Testis (tissue), 2 donors: ENCODE measurements at regions not wholly inside any gene's neighbourhood (a gene's known extent, or its start where the extent isn't known, plus 50 kb on each side); places are given as distances from the start of the nearest gene placed in this dataset.
"Not testable (repeated sequence)": the region's sequence is repeated elsewhere in the genome, so short reads cannot be mapped to it uniquely, and the experiment has no call there.

ENCODE experiments used
- DNase-seq: peaks from one replicate; pipeline ENCODE4 v3.0.0-alpha.2; 2019
- H3K27ac ChIP-seq, 2 donors: fragments of 200-600 bp; sonication (generic); one replicate each; pipeline ENCODE4 v1.5.1; 2019
- H3K27me3 ChIP-seq: fragments of 200-600 bp; sonication (generic); one replicate; pipeline ENCODE4 v1.5.1; 2019
- H3K36me3 ChIP-seq: fragments of 200-600 bp; sonication (generic); one replicate; pipeline ENCODE4 v1.5.1; 2017; ENCODE audit warnings: low read depth; ENCODE audit errors: missing control alignments
- H3K4me1 ChIP-seq: fragments of 200-600 bp; sonication (generic); one replicate; pipeline ENCODE4 v1.5.1; 2019
- H3K4me3 ChIP-seq, 2 donors: fragments of 200-600 bp; sonication (generic); one replicate each; pipeline ENCODE4 v1.5.1; 2017 to 2019
- H3K9me3 ChIP-seq: fragments of 200-600 bp; sonication (generic); one replicate; pipeline ENCODE4 v1.5.1; 2017
- POLR2A ChIP-seq: fragments of 450-650 bp; IDR thresholded peaks from one replicate; pipeline ENCODE4 v1.6.1; 2017; ENCODE audit warnings: antibody characterized with exemption, mild to moderate bottlenecking, moderate library complexity
- WGBS, 2 donors: methylation state at CpG; one replicate each; pipeline ENCODE4 v1.1.5; 2018; 5-methylcytosine and 5-hydroxymethylcytosine counted together
- intact Hi-C: fragments of 100-400 bp; cut with DNase I; formaldehyde crosslinking; loops from one replicate; pipeline ENCODE4 v1.15.1; 2023; ENCODE audit warnings: low total_unique reads
- TF ChIP-seq, protein P1 (sequence below), 3 experiments: fragments of 450-650 bp in 2 of 3; fragments of 200-600 bp in 1 of 3; sonication (generic) in 1 of 3; IDR thresholded peaks; one replicate each; pipeline ENCODE4 v1.5.1; 2016 to 2019; ENCODE audit warnings: antibody characterized with exemption in 3 of 3, mild to moderate bottlenecking in 2 of 3, moderate library complexity in 1 of 3

DNA sequence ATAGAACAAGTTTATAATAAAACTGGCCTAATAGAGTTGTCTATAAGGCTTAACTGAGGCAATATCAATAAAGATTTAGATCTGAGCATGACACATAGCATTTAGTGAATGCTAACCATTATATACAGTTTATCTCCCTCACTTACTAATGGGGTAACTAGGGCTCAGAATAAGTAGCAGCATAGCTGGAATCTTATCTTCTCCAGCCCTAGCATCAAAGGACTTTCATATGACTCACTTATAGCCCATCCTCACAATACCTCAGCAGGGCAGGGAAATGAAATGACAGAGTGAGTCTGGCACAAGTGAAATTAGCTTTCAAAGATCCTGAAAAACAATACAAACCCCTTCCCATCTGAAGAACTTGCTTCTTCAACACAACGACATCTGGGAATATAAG is 362.9 kb downstream of the KIF20B start:
- TF ChIP-seq, protein P1, sequence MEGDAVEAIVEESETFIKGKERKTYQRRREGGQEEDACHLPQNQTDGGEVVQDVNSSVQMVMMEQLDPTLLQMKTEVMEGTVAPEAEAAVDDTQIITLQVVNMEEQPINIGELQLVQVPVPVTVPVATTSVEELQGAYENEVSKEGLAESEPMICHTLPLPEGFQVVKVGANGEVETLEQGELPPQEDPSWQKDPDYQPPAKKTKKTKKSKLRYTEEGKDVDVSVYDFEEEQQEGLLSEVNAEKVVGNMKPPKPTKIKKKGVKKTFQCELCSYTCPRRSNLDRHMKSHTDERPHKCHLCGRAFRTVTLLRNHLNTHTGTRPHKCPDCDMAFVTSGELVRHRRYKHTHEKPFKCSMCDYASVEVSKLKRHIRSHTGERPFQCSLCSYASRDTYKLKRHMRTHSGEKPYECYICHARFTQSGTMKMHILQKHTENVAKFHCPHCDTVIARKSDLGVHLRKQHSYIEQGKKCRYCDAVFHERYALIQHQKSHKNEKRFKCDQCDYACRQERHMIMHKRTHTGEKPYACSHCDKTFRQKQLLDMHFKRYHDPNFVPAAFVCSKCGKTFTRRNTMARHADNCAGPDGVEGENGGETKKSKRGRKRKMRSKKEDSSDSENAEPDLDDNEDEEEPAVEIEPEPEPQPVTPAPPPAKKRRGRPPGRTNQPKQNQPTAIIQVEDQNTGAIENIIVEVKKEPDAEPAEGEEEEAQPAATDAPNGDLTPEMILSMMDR (IDR thresholded peaks at IDR 0.05) = no peak
- TF ChIP-seq POLR2A = no peak
- Histone ChIP-seq H3K9me3 (no peaks in the 10 kb centered on the region), H3K4me3 (no peak overlapping the region), H3K4me1 (no peaks in the 10 kb centered on the region), H3K27ac (no peak overlapping the region), H3K27me3 (no peaks in the 10 kb centered on the region), H3K36me3 (no peaks in the 10 kb centered on the region)
- no peak for DNase-seq
- intact Hi-C loops = no loop called here
- 83 to 97% methylated on average over 1 of the region's 1 CpG for WGBS, 2 donors

GRCh38 chr10:90066435-90066834 is 365.0 kb downstream of the KIF20B start:
- Histone ChIP-seq H3K4me1 (no peaks in the 10 kb centered on the region), H3K27me3 (no peaks in the 10 kb centered on the region), H3K4me3 (no peak overlapping the region), H3K36me3 (no peaks in the 10 kb centered on the region), H3K27ac (no peak overlapping the region), H3K9me3 (no peaks in the 10 kb centered on the region)
- WGBS, 2 donors = 30 to 33% methylated on average over 2 of the region's 2 CpGs
- DNase-seq = no peak
- no peak for TF ChIP-seq POLR2A
- TF ChIP-seq, protein P1 (IDR thresholded peaks at IDR 0.05) = no peak
- intact Hi-C loops = no loop called here

GRCh38 chr10:90075995-90076394 is 374.6 kb downstream of the KIF20B start:
- intact Hi-C loops = no loop called here

DNA sequence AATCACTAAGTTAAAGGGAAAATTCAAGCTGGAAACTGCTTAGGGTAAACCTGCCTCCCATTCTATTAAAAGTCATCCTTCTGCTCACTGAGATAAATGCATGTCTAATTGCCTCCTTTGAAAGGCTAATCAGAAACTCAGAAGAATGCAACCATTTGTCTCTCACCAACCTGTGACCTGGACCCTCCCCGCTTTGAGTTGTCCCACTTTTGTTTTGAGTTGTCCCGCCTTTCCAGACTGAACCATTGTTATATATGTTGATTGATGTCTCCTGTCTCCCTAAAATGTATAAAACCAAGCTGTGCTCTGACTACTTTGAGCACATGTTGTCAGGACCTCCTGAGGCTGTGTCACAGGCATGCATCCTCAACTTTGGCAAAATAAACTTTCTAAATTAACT is 378.4 kb downstream of the KIF20B start:
- Histone ChIP-seq H3K27ac (no peak overlapping the region), H3K4me1 (no peaks in the 10 kb centered on the region), H3K36me3 (no peaks in the 10 kb centered on the region), H3K4me3 (no peak overlapping the region), H3K27me3 (no peaks in the 10 kb centered on the region), H3K9me3 (no peaks in the 10 kb centered on the region)
- no peak for DNase-seq
- intact Hi-C loops = no loop called here
- TF ChIP-seq, protein P1 (IDR thresholded peaks at IDR 0.05) = no peak
- TF ChIP-seq POLR2A = no peak
- 67 to 79% methylated on average over 2 of the region's 2 CpGs for WGBS, 2 donors

More at GRCh38 chr10:90075995-90076394, 374.6 kb downstream of the KIF20B start:
- DNase-seq = no peak
- Histone ChIP-seq H3K9me3 (no peaks in the 10 kb centered on the region), H3K27ac (no peak overlapping the region), H3K27me3 (no peaks in the 10 kb centered on the region), H3K4me1 (no peaks in the 10 kb centered on the region), H3K4me3 (no peak overlapping the region), H3K36me3 (no peaks in the 10 kb centered on the region)
- WGBS, 2 donors = 85 to 91% methylated on average over 2 of the region's 2 CpGs
- TF ChIP-seq, protein P1 (IDR thresholded peaks at IDR 0.05) = no peak
- TF ChIP-seq POLR2A = no peak

DNA sequence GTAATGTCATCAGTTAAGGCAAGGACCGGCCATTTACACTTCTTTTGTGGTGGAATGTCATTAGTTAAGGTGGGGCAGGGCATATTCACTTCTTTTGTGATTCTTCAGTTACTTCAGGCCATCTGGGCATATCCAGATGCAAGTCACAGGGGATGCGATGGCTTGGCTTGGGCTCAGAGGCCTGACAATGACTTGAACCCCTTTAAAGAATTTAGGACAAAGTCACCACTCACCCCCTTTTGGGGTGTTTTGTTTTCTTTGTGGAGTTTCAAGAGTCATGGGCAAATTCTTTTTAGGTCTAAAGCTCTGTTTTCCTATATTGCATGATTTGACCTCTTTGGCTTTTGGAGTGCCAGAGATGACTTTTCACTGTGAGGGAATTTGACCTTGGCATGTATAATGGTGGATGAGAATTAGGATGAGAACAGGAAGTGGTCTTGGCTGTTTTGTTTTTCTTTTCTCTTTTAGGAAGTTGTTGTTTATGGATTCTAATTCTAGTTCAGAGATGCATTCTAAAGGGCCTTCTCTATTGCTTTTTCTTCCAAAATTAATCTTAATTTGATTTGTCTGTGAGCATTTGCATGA is 385.3 kb downstream of the KIF20B start:
- H3K4me3 ChIP-seq, H3K4me1 ChIP-seq, H3K27ac ChIP-seq, intact Hi-C loops, DNase-seq, H3K27me3 ChIP-seq, H3K36me3 ChIP-seq, H3K9me3 ChIP-seq: not testable (repeated sequence)
- WGBS, 2 donors = 79 to 87% methylated on average over 2 of the region's 2 CpGs
